ENCODE measurements at regions not wholly inside any gene's neighbourhood (a gene's known extent, or its start where the extent isn't known, plus 50 kb on each side); places are given as distances from the start of the nearest gene placed in this dataset.

- TF ChIP-seq YY1 (IDR thresholded peaks at IDR 0.05; ENCODE audit: low read depth) (no peak), GABPA (IDR thresholded peaks at IDR 0.05; ENCODE audit: low read depth) (no peak), USF1 (IDR thresholded peaks at IDR 0.05; ENCODE audit: borderline replicate concordance, low read depth) (no peak), CTCF (IDR thresholded peaks at IDR 0.05) (no peak), RXRA (IDR thresholded peaks at IDR 0.05; ENCODE audit: borderline replicate concordance, low read depth) (no peak), MAX (IDR thresholded peaks at IDR 0.05; ENCODE audit: low read depth) (no peak), POLR2AphosphoS5 (IDR thresholded peaks at IDR 0.05; ENCODE audit: low read depth, low read length) (no peak), EP300 (IDR thresholded peaks at IDR 0.05; ENCODE audit: borderline replicate concordance in 1 of 2, low read depth in 1 of 2, low read length in 1 of 2) (no peak)
Measured at GRCh38 chr4:148893095-148893494, 450.9 kb upstream of the NR3C2 start.

Data from SK-N-SH (cell line).